ENCODE measurements at regions not wholly inside any gene's neighbourhood (a gene's known extent, or its start where the extent isn't known, plus 50 kb on each side); places are given as distances from the start of the nearest gene placed in this dataset.

GRCh38 chr3:83216919-83217594 lies 1455.6 kb upstream of the GBE1 start:
- Histone ChIP-seq H3K9ac (ENCODE audit: low read length) (no peak overlapping the region), H3K23ac (ENCODE audit: low read length) (no peak overlapping the region), H3K36me3 (ENCODE audit: control insufficient read depth, insufficient read depth, low read length) (no peaks in the 10 kb centered on the region), H2AK5ac (ENCODE audit: low read length) (no peak overlapping the region), H3K27ac (ENCODE audit: low read depth, low read length) (no peak overlapping the region), H3K4me2 (ENCODE audit: low read length) (no peak overlapping the region), H2BK120ac (ENCODE audit: low read depth, low read length) (no peak overlapping the region), H3K27me3 (ENCODE audit: insufficient read depth, low read length, poor library complexity) (no peaks in the 10 kb centered on the region), H3K56ac (ENCODE audit: low read length) (no peak overlapping the region), H2BK5ac (ENCODE audit: low read length) (no peak overlapping the region), H3K4me1 (ENCODE audit: control insufficient read depth, low read depth, low read length) (no peaks in the 10 kb centered on the region), H3K4ac (ENCODE audit: low read depth, low read length) (no peak overlapping the region), H4K5ac (ENCODE audit: low read length) (no peak overlapping the region), H3K4me3 (ENCODE audit: low read length) (no peak overlapping the region), H3K79me2 (ENCODE audit: control insufficient read depth, insufficient read depth, low read length) (no peaks in the 10 kb centered on the region), H2BK15ac (replicated peaks; ENCODE audit: low read depth) (no peak overlapping the region), H3K18ac (ENCODE audit: low read length) (no peak overlapping the region), H3K79me1 (ENCODE audit: low read length) (no peaks in the 10 kb centered on the region), H4K8ac (ENCODE audit: low read depth, low read length) (no peak overlapping the region)
- WGBS (ENCODE audit: extremely low coverage, insufficient coverage, low lambda C conversion rate), result no CpG with 5 or more reads among the region's 24 CpGs
- no peak for DNase-seq

- H3K27ac ChIP-seq (ENCODE audit: low read depth, low read length), result no peak overlapping the region
- no peak overlapping the region for H4K5ac ChIP-seq (ENCODE audit: low read length)
- no peak overlapping the region for H3K56ac ChIP-seq (ENCODE audit: low read length)
- no peak overlapping the region for H3K4ac ChIP-seq (ENCODE audit: low read depth, low read length)
- no peak overlapping the region for H2BK5ac ChIP-seq (ENCODE audit: low read length)
- no peak overlapping the region for H4K8ac ChIP-seq (ENCODE audit: low read depth, low read length)
- H2BK15ac ChIP-seq (replicated peaks; ENCODE audit: low read depth), result no peak overlapping the region
- no peaks in the 10 kb centered on the region for H3K4me1 ChIP-seq (ENCODE audit: control insufficient read depth, low read depth, low read length)
- H2BK120ac ChIP-seq (ENCODE audit: low read depth, low read length), result no peak overlapping the region
- DNase-seq, result no peak
- H3K23ac ChIP-seq (ENCODE audit: low read length), result no peak overlapping the region
- no peak overlapping the region for H3K4me2 ChIP-seq (ENCODE audit: low read length)
- H3K79me1 ChIP-seq (ENCODE audit: low read length), result no peaks in the 10 kb centered on the region
- H2AK5ac ChIP-seq (ENCODE audit: low read length), result no peak overlapping the region
- no peak overlapping the region for H3K9ac ChIP-seq (ENCODE audit: low read length)
- no peaks in the 10 kb centered on the region for H3K79me2 ChIP-seq (ENCODE audit: control insufficient read depth, insufficient read depth, low read length)
- no peak overlapping the region for H3K18ac ChIP-seq (ENCODE audit: low read length)
- no peaks in the 10 kb centered on the region for H3K27me3 ChIP-seq (ENCODE audit: insufficient read depth, low read length, poor library complexity)
- H3K36me3 ChIP-seq (ENCODE audit: control insufficient read depth, insufficient read depth, low read length), result no peaks in the 10 kb centered on the region
- H3K4me3 ChIP-seq (ENCODE audit: low read length), result no peak overlapping the region
Observed at GRCh38 chr3:83195243-83195642, 1433.8 kb upstream of the GBE1 start.

GRCh38 chr3:83193526-83193925 lies 1432.1 kb upstream of the GBE1 start:
- Histone ChIP-seq H4K5ac (ENCODE audit: low read length) (no peak overlapping the region), H2BK15ac (replicated peaks; ENCODE audit: low read depth) (no peak overlapping the region), H2BK120ac (ENCODE audit: low read depth, low read length) (no peak overlapping the region), H4K8ac (ENCODE audit: low read depth, low read length) (no peak overlapping the region), H3K79me2 (ENCODE audit: control insufficient read depth, insufficient read depth, low read length) (no peaks in the 10 kb centered on the region), H3K18ac (ENCODE audit: low read length) (no peak overlapping the region), H2BK5ac (ENCODE audit: low read length) (no peak overlapping the region), H3K36me3 (ENCODE audit: control insufficient read depth, insufficient read depth, low read length) (no peaks in the 10 kb centered on the region), H3K4ac (ENCODE audit: low read depth, low read length) (no peak overlapping the region), H2AK5ac (ENCODE audit: low read length) (no peak overlapping the region), H3K27ac (ENCODE audit: low read depth, low read length) (no peak overlapping the region), H3K27me3 (ENCODE audit: insufficient read depth, low read length, poor library complexity) (no peaks in the 10 kb centered on the region), H3K9ac (ENCODE audit: low read length) (no peak overlapping the region), H3K4me1 (ENCODE audit: control insufficient read depth, low read depth, low read length) (no peaks in the 10 kb centered on the region), H3K79me1 (ENCODE audit: low read length) (no peaks in the 10 kb centered on the region), H3K4me3 (ENCODE audit: low read length) (no peak overlapping the region), H3K23ac (ENCODE audit: low read length) (no peak overlapping the region), H3K56ac (ENCODE audit: low read length) (no peak overlapping the region), H3K4me2 (ENCODE audit: low read length) (no peak overlapping the region)
- no CpG with 5 or more reads among the region's 1 CpG for WGBS (ENCODE audit: extremely low coverage, insufficient coverage, low lambda C conversion rate)
- peak; percentile 37 for DNase-seq

GRCh38 chr3:83189634-83190033 lies 1428.2 kb upstream of the GBE1 start:
- H3K9ac ChIP-seq (ENCODE audit: low read length), result no peak overlapping the region
- no peaks in the 10 kb centered on the region for H3K79me1 ChIP-seq (ENCODE audit: low read length)
- H2BK120ac ChIP-seq (ENCODE audit: low read depth, low read length), result no peak overlapping the region
- no peaks in the 10 kb centered on the region for H3K36me3 ChIP-seq (ENCODE audit: control insufficient read depth, insufficient read depth, low read length)
- no peak for DNase-seq
- no peak overlapping the region for H3K4me2 ChIP-seq (ENCODE audit: low read length)
- no peak overlapping the region for H3K4ac ChIP-seq (ENCODE audit: low read depth, low read length)
- H2BK15ac ChIP-seq (replicated peaks; ENCODE audit: low read depth), result no peak overlapping the region
- no peaks in the 10 kb centered on the region for H3K27me3 ChIP-seq (ENCODE audit: insufficient read depth, low read length, poor library complexity)
- no peaks in the 10 kb centered on the region for H3K4me1 ChIP-seq (ENCODE audit: control insufficient read depth, low read depth, low read length)
- H3K23ac ChIP-seq (ENCODE audit: low read length), result no peak overlapping the region
- no peak overlapping the region for H3K18ac ChIP-seq (ENCODE audit: low read length)
- no peak overlapping the region for H2BK5ac ChIP-seq (ENCODE audit: low read length)
- H3K56ac ChIP-seq (ENCODE audit: low read length), result no peak overlapping the region
- H4K8ac ChIP-seq (ENCODE audit: low read depth, low read length), result no peak overlapping the region
- H2AK5ac ChIP-seq (ENCODE audit: low read length), result no peak overlapping the region
- H4K5ac ChIP-seq (ENCODE audit: low read length), result no peak overlapping the region
- H3K27ac ChIP-seq (ENCODE audit: low read depth, low read length), result no peak overlapping the region
- no peaks in the 10 kb centered on the region for H3K79me2 ChIP-seq (ENCODE audit: control insufficient read depth, insufficient read depth, low read length)
- H3K4me3 ChIP-seq (ENCODE audit: low read length), result no peak overlapping the region

- WGBS (ENCODE audit: extremely low coverage, insufficient coverage, low lambda C conversion rate), result no CpG with 5 or more reads among the region's 1 CpG
- H2AK5ac ChIP-seq (ENCODE audit: low read length), result no peak overlapping the region
Observed at GRCh38 chr3:83169473-83169872, 1408.0 kb upstream of the GBE1 start.

GRCh38 chr3:83150896-83151295 lies 1389.5 kb upstream of the GBE1 start:
- WGBS (ENCODE audit: extremely low coverage, insufficient coverage, low lambda C conversion rate), result no CpG with 5 or more reads among the region's 2 CpGs

More at GRCh38 chr3:83169473-83169872, 1408.0 kb upstream of the GBE1 start:
- no peaks in the 10 kb centered on the region for H3K79me1 ChIP-seq (ENCODE audit: low read length)
- H3K56ac ChIP-seq (ENCODE audit: low read length), result no peak overlapping the region
- no peak overlapping the region for H3K4me3 ChIP-seq (ENCODE audit: low read length)
- no peaks in the 10 kb centered on the region for H3K79me2 ChIP-seq (ENCODE audit: control insufficient read depth, insufficient read depth, low read length)
- H3K18ac ChIP-seq (ENCODE audit: low read length), result no peak overlapping the region
- H3K9ac ChIP-seq (ENCODE audit: low read length), result no peak overlapping the region
- DNase-seq, result no peak
- H3K4me2 ChIP-seq (ENCODE audit: low read length), result no peak overlapping the region
- H2BK15ac ChIP-seq (replicated peaks; ENCODE audit: low read depth), result no peak overlapping the region
- no peak overlapping the region for H3K27ac ChIP-seq (ENCODE audit: low read depth, low read length)
- H3K23ac ChIP-seq (ENCODE audit: low read length), result no peak overlapping the region
- H2BK120ac ChIP-seq (ENCODE audit: low read depth, low read length), result no peak overlapping the region
- no peak overlapping the region for H4K8ac ChIP-seq (ENCODE audit: low read depth, low read length)
- H3K4me1 ChIP-seq (ENCODE audit: control insufficient read depth, low read depth, low read length), result no peaks in the 10 kb centered on the region
- no peak overlapping the region for H3K4ac ChIP-seq (ENCODE audit: low read depth, low read length)
- H2BK5ac ChIP-seq (ENCODE audit: low read length), result no peak overlapping the region
- H3K27me3 ChIP-seq (ENCODE audit: insufficient read depth, low read length, poor library complexity), result no peaks in the 10 kb centered on the region
- no peak overlapping the region for H4K5ac ChIP-seq (ENCODE audit: low read length)
- H3K36me3 ChIP-seq (ENCODE audit: control insufficient read depth, insufficient read depth, low read length), result no peaks in the 10 kb centered on the region

More at GRCh38 chr3:83150896-83151295, 1389.5 kb upstream of the GBE1 start:
- Histone ChIP-seq H4K5ac (ENCODE audit: low read length) (no peak overlapping the region), H3K4ac (ENCODE audit: low read depth, low read length) (no peak overlapping the region), H2BK120ac (ENCODE audit: low read depth, low read length) (no peak overlapping the region), H3K4me3 (ENCODE audit: low read length) (no peak overlapping the region), H3K27ac (ENCODE audit: low read depth, low read length) (no peak overlapping the region), H3K56ac (ENCODE audit: low read length) (no peak overlapping the region), H3K9ac (ENCODE audit: low read length) (no peak overlapping the region), H4K8ac (ENCODE audit: low read depth, low read length) (no peak overlapping the region), H3K4me2 (ENCODE audit: low read length) (no peak overlapping the region), H3K18ac (ENCODE audit: low read length) (no peak overlapping the region), H3K79me1 (ENCODE audit: low read length) (no peaks in the 10 kb centered on the region), H3K23ac (ENCODE audit: low read length) (no peak overlapping the region), H3K79me2 (ENCODE audit: control insufficient read depth, insufficient read depth, low read length) (no peaks in the 10 kb centered on the region), H3K36me3 (ENCODE audit: control insufficient read depth, insufficient read depth, low read length) (no peaks in the 10 kb centered on the region), H2AK5ac (ENCODE audit: low read length) (no peak overlapping the region), H3K4me1 (ENCODE audit: control insufficient read depth, low read depth, low read length) (no peaks in the 10 kb centered on the region), H3K27me3 (ENCODE audit: insufficient read depth, low read length, poor library complexity) (no peaks in the 10 kb centered on the region), H2BK5ac (ENCODE audit: low read length) (no peak overlapping the region), H2BK15ac (replicated peaks; ENCODE audit: low read depth) (no peak overlapping the region)
- DNase-seq, result no peak
